ENCODE measurements at regions not wholly inside any gene's neighbourhood (a gene's known extent, or its start where the extent isn't known, plus 50 kb on each side); places are given as distances from the start of the nearest gene placed in this dataset.

DNA sequence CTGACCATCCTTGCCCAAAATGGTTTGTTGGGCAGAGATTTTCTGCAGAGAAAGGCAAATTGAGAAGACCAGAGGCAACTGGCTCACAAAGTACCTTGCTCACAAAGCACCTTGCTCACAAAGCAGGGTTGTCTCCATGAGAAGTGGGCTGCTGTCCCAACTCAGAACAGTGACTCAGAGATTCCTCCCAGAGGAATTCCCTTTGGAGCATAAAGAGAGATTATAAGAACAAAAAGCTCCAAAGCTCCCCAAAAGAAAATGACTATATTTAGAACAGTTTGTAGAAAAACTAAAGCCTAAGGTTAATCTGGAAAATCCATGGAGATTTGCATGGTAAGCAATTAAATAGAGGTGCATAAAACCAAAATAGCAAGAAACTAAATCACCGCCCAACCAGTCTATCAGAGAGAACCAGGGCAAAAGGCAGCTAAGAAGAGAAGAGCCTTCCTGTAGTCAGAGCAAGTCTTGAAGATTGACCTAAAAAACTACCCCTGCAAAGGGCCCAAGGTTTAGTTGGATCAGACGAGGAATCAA is 731.4 kb downstream of the FAT4 start:
- intact Hi-C loops (cut with DNase I) = no loop called here
- no peaks in the 10 kb centered on the region for H3K27me3 ChIP-seq (ENCODE audit: control insufficient read depth, insufficient read depth, low read length)
- no peak for FAIRE-seq
- H3K36me3 ChIP-seq (ENCODE audit: control insufficient read depth in 2 of 3, insufficient read depth in 3 of 3, low read length in 3 of 3) = no peaks in the 10 kb centered on the region
- no peak overlapping the region for H3K4me3 ChIP-seq (ENCODE audit: low read length in 3 of 3)
- H3K9me3 ChIP-seq (ENCODE audit: control insufficient read depth in 2 of 3, insufficient read depth in 1 of 3, low read length in 3 of 3) = peaks cover 0 to 3% (median 0%) of the 10 kb centered on the region in 3 donors
- no peaks in the 10 kb centered on the region for H3K4me1 ChIP-seq (ENCODE audit: control insufficient read depth in 2 of 3, insufficient read depth in 2 of 3, low read depth in 1 of 3, low read length in 3 of 3)
- H3K9ac ChIP-seq (ENCODE audit: low read length in 3 of 3) = no peak overlapping the region
- TF ChIP-seq, protein P1, sequence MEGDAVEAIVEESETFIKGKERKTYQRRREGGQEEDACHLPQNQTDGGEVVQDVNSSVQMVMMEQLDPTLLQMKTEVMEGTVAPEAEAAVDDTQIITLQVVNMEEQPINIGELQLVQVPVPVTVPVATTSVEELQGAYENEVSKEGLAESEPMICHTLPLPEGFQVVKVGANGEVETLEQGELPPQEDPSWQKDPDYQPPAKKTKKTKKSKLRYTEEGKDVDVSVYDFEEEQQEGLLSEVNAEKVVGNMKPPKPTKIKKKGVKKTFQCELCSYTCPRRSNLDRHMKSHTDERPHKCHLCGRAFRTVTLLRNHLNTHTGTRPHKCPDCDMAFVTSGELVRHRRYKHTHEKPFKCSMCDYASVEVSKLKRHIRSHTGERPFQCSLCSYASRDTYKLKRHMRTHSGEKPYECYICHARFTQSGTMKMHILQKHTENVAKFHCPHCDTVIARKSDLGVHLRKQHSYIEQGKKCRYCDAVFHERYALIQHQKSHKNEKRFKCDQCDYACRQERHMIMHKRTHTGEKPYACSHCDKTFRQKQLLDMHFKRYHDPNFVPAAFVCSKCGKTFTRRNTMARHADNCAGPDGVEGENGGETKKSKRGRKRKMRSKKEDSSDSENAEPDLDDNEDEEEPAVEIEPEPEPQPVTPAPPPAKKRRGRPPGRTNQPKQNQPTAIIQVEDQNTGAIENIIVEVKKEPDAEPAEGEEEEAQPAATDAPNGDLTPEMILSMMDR (IDR thresholded peaks at IDR 0.05; ENCODE audit: borderline replicate concordance, extremely low read depth, insufficient read depth) = no peak
- no peak for DNase-seq
- H3K27ac ChIP-seq (ENCODE audit: low read depth in 2 of 2, low read length in 2 of 2) = no peak overlapping the region

DNA sequence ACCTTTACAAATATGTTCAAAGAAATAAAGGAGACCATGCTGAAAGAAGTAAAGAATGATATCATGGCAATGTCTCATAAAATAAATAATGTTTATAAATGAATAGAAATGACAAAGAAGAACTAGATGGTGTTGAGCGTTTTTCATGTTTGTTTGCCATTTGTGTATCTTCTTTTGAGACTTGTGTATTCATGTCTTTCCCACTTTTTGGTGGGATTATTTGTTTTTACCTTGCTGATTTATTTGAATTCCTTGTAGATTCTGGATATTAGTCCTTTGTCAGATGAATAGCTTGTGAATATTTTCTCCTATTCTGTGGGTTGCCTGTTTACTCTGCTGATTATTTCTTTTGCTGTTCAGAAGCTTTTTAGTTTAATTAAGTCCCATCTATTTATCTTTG is 732.4 kb downstream of the FAT4 start:
- H3K36me3 ChIP-seq (ENCODE audit: control insufficient read depth in 2 of 3, insufficient read depth in 3 of 3, low read length in 3 of 3) = no peaks in the 10 kb centered on the region
- H3K4me1 ChIP-seq (ENCODE audit: control insufficient read depth in 2 of 3, insufficient read depth in 2 of 3, low read depth in 1 of 3, low read length in 3 of 3) = no peaks in the 10 kb centered on the region
- intact Hi-C loops (cut with DNase I) = no loop called here
- H3K27ac ChIP-seq (ENCODE audit: low read depth in 2 of 2, low read length in 2 of 2) = no peak overlapping the region
- TF ChIP-seq, protein P1 (IDR thresholded peaks at IDR 0.05; ENCODE audit: borderline replicate concordance, extremely low read depth, insufficient read depth) = no peak
- H3K27me3 ChIP-seq (ENCODE audit: control insufficient read depth, insufficient read depth, low read length) = no peaks in the 10 kb centered on the region
- FAIRE-seq (no peak), DNase-seq (no peak)
- no peak overlapping the region for H3K9ac ChIP-seq (ENCODE audit: low read length in 3 of 3)
- no peak overlapping the region for H3K4me3 ChIP-seq (ENCODE audit: low read length in 3 of 3)
- H3K9me3 ChIP-seq (ENCODE audit: control insufficient read depth in 2 of 3, insufficient read depth in 1 of 3, low read length in 3 of 3) = peaks cover 0 to 3% (median 0%) of the 10 kb centered on the region in 3 donors

DNA sequence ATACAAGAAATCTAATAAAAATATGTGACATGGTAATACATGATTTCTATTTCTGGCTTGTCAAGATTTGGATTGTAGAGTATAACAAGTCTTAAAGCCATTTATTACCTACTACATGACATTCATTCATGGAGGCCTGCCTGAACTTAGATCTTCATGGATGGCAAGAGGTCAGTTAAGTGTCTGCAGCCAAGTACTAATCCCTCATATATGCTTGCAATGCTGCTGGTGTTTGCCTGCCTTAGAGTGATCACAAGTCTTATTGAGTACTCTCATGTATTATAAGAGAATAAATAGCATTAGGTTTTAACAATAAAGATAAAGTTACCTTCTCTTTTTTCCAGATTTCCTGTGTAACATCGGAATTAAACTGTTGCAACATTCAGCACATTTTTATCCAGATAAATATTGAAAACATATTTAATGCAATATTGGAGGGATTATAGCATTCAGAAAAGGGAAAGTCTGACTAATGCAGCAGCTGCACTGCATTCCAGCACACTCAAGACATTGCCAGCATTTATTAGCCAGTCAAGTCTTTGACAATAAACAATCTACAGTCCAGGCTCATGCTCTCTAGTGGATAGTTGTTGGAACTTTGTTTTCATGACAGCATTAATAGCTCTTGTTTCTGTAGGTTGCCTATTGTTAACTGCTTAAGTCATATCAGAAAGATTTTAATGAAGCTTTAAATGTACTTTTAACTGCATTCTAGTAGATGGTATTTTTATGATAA is 737.1 kb downstream of the FAT4 start:
- no peaks in the 10 kb centered on the region for H3K4me1 ChIP-seq (ENCODE audit: control insufficient read depth in 2 of 3, insufficient read depth in 2 of 3, low read depth in 1 of 3, low read length in 3 of 3)
- intact Hi-C loops (cut with DNase I) = no loop called here
- H3K36me3 ChIP-seq (ENCODE audit: control insufficient read depth in 2 of 3, insufficient read depth in 3 of 3, low read length in 3 of 3) = no peaks in the 10 kb centered on the region
- no peaks in the 10 kb centered on the region for H3K9me3 ChIP-seq (ENCODE audit: control insufficient read depth in 2 of 3, insufficient read depth in 1 of 3, low read length in 3 of 3)
- H3K27ac ChIP-seq (ENCODE audit: low read depth in 2 of 2, low read length in 2 of 2) = no peak overlapping the region
- no peak overlapping the region for H3K9ac ChIP-seq (ENCODE audit: low read length in 3 of 3)
- DNase-seq (peak in 2 of 5 donors; percentile 47 to 77), FAIRE-seq (no peak)
- H3K27me3 ChIP-seq (ENCODE audit: control insufficient read depth, insufficient read depth, low read length) = no peaks in the 10 kb centered on the region
- TF ChIP-seq, protein P1 (IDR thresholded peaks at IDR 0.05; ENCODE audit: borderline replicate concordance, extremely low read depth, insufficient read depth) = no peak
- H3K4me3 ChIP-seq (ENCODE audit: low read length in 3 of 3) = no peak overlapping the region

Measured in kidney (tissue), 13 donors.